Activated naive CD8-positive, alpha-beta T cell treated with anti-CD3 and anti-CD28 coated beads for 36 hours (primary cell): ENCODE measurements at regions not wholly inside any gene's neighbourhood (a gene's known extent, or its start where the extent isn't known, plus 50 kb on each side); places are given as distances from the start of the nearest gene placed in this dataset.

Experiments used
- DNase-seq: peaks from one replicate; pipeline ENCODE4 v3.0.0; 2021
- H3K27ac Mint-ChIP-seq: one replicate; pipeline ENCODE4 v1.8.0; 2022; ENCODE audit warnings: mild to moderate bottlenecking, moderate library complexity, mixed read lengths
- H3K27me3 Mint-ChIP-seq: one replicate; pipeline ENCODE4 v1.8.0; 2022; ENCODE audit warnings: mild to moderate bottlenecking, mixed read lengths
- H3K36me3 Mint-ChIP-seq: one replicate; pipeline ENCODE4 v1.8.0; 2021; ENCODE audit warnings: mild to moderate bottlenecking, mixed read lengths
- H3K4me1 Mint-ChIP-seq: one replicate; pipeline ENCODE4 v1.8.0; 2021; ENCODE audit warnings: mixed read lengths
- H3K4me3 Mint-ChIP-seq: one replicate; pipeline ENCODE4 v1.8.0; 2022; ENCODE audit warnings: mild to moderate bottlenecking, moderate library complexity, mixed read lengths
- H3K9me3 Mint-ChIP-seq: one replicate; pipeline ENCODE4 v1.8.0; 2022; ENCODE audit warnings: mixed read lengths

GRCh38 chr16:85462714-85463611 is 150.2 kb upstream of the GSE1 start:
- Mint-ChIP-seq H3K36me3 (no peaks in the 10 kb centered on the region), H3K4me3 (no peak overlapping the region), H3K4me1 (peaks cover 8% of the 10 kb centered on the region), H3K9me3 (no peaks in the 10 kb centered on the region), H3K27ac (no peak overlapping the region), H3K27me3 (peaks cover 30% of the 10 kb centered on the region)
- DNase-seq, result no peak

DNA sequence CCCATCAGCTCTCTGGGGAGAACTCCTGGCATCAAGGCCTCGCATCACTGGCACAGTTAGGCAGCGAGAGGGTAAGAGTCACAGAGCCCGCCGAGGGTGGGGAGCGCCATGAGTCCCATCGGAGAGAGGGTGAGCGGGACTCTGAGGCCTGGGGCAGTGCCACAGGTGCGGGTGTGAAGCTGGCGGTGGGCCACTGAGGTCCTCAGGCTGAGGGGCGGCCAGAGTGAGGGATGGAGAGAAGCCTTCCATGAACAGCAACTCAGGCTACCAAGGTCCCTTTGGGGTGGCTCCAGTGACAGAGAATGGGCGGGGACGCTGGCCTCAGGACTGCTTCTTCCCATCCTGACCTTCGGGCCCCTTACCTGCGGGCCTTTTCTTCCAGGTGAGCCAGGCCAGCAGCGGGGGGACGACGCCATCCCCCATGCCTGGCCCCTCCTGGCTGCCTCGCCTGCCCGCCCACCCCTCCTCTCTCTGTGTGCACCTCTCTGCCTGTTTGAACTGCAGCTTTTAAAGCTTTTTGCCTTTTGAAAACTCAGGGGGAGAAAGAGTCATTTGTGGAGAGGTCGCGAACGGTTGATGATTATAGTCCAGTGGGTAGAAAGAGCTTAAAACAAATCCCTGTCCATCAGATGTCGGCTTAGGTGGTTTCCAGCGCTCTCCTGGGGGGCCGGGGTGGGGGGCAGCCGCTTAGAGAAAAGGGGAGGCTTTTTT is 149.3 kb upstream of the GSE1 start:
- Mint-ChIP-seq H3K36me3 (no peaks in the 10 kb centered on the region), H3K27me3 (peaks cover 30% of the 10 kb centered on the region), H3K9me3 (no peaks in the 10 kb centered on the region), H3K4me3 (no peak overlapping the region), H3K27ac (no peak overlapping the region), H3K4me1 (peaks cover 8% of the 10 kb centered on the region)
- DNase-seq, result no peak

- Mint-ChIP-seq H3K27me3 (peaks cover 30% of the 10 kb centered on the region), H3K4me3 (no peak overlapping the region), H3K9me3 (no peaks in the 10 kb centered on the region), H3K36me3 (no peaks in the 10 kb centered on the region), H3K27ac (no peak overlapping the region), H3K4me1 (peaks cover 8% of the 10 kb centered on the region)
- no peak for DNase-seq
These were observed 148.5 kb upstream of the GSE1 start for GRCh38 chr16:85464383-85465305.

- H3K36me3 Mint-ChIP-seq, result no peaks in the 10 kb centered on the region
- no peak overlapping the region for H3K4me3 Mint-ChIP-seq
- peaks cover 6% of the 10 kb centered on the region for H3K4me1 Mint-ChIP-seq
- H3K9me3 Mint-ChIP-seq, result no peaks in the 10 kb centered on the region
- peaks cover 28% of the 10 kb centered on the region for H3K27me3 Mint-ChIP-seq
- no peak for DNase-seq
- H3K27ac Mint-ChIP-seq, result no peak overlapping the region
These were observed 147.5 kb upstream of the GSE1 start for GRCh38 chr16:85465328-85466303.

DNA sequence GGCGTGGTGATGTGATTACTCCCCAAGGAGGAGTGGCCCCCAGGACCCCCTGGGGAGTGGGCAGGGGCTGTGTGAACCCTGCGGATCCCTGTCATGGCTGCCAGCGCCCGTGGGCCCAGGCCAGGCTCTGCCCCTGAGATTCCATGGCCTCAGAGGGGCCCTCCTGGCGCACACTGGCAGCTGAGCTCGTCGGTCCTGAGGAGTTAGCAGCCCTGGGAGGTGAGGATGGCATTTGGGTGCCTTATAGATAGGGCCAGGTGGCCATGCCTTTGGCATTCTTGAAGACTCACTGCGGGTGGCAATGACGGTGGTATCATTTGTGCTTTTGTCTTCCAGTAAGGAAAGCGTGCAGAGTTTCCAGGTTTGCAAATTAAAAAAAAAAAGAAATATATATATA is 146.8 kb upstream of the GSE1 start:
- DNase-seq, result no peak
- H3K27ac Mint-ChIP-seq, result no peak overlapping the region
- H3K9me3 Mint-ChIP-seq, result no peaks in the 10 kb centered on the region
- no peak overlapping the region for H3K4me3 Mint-ChIP-seq
- no peaks in the 10 kb centered on the region for H3K36me3 Mint-ChIP-seq
- peaks cover 5% of the 10 kb centered on the region for H3K4me1 Mint-ChIP-seq
- H3K27me3 Mint-ChIP-seq, result peaks cover 25% of the 10 kb centered on the region

- DNase-seq, result no peak
- H3K9me3 Mint-ChIP-seq, result no peaks in the 10 kb centered on the region
- no peak overlapping the region for H3K4me3 Mint-ChIP-seq
- no peak overlapping the region for H3K27ac Mint-ChIP-seq
- peaks cover 22% of the 10 kb centered on the region for H3K27me3 Mint-ChIP-seq
- H3K36me3 Mint-ChIP-seq, result no peaks in the 10 kb centered on the region
- H3K4me1 Mint-ChIP-seq, result peaks cover 5% of the 10 kb centered on the region
These were observed 146.1 kb upstream of the GSE1 start for GRCh38 chr16:85466989-85467388.

DNA sequence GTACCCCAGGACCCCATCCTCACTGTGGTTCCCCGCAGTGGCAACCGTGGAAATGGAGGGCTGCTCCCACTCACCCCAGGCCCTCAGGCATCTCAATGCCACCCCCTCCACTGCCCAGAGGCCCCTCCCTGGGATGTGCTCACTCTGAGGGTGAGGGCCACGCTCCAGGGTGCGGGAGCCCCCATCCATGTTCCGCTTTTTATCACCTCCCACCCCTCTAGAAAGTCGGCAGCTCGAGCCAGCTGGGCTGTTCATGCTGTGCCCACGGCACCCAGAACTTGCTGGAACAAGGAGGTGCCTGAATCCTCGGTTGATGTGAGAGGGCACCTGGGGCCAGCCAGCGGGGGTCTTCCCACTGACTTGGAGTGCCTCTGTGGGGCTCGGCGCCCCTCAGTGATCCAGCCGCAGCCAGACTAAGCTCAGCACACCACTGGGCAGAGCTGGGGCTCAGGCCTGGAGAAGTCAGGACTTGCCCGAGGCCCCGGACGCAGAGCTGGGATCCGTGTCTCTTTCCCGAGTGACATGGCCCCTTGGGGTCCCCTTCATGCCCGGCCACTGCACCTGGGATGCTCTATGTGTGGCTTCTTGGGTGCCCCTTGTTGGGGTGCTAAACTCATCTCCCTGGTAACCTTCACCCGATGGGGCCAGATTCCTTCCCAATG is 143.1 kb upstream of the GSE1 start:
- peaks cover 2% of the 10 kb centered on the region for H3K4me1 Mint-ChIP-seq
- no peak for DNase-seq
- H3K4me3 Mint-ChIP-seq, result no peak overlapping the region
- H3K9me3 Mint-ChIP-seq, result no peaks in the 10 kb centered on the region
- H3K36me3 Mint-ChIP-seq, result no peaks in the 10 kb centered on the region
- no peak overlapping the region for H3K27ac Mint-ChIP-seq
- peaks cover 5% of the 10 kb centered on the region for H3K27me3 Mint-ChIP-seq

DNA sequence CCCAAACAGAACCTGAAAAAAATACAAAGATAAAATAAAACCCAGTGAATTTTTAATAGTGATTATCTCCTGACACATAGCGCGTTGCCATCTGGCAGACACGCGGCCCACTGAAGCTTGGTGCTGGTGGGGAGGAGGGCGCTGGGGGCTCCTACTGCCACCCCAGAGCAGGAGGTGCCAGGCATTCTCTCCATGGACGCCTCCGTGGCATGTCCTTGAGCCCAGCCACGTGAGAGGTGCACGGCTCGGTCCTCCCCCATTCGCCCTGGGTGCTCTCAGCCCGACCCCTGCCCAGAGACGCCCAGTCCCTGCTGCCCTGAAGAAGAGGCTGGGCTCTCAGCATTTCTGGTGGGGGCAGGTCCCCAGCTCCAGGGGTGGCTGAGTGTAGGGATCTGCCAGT is 142.2 kb upstream of the GSE1 start:
- H3K36me3 Mint-ChIP-seq, result no peaks in the 10 kb centered on the region
- H3K9me3 Mint-ChIP-seq, result no peaks in the 10 kb centered on the region
- no peak overlapping the region for H3K4me3 Mint-ChIP-seq
- H3K27ac Mint-ChIP-seq, result no peak overlapping the region
- peaks cover 2% of the 10 kb centered on the region for H3K4me1 Mint-ChIP-seq
- DNase-seq, result no peak
- H3K27me3 Mint-ChIP-seq, result no peaks in the 10 kb centered on the region

- H3K9me3 Mint-ChIP-seq, result no peaks in the 10 kb centered on the region
- H3K36me3 Mint-ChIP-seq, result no peaks in the 10 kb centered on the region
- no peak overlapping the region for H3K27ac Mint-ChIP-seq
- no peak for DNase-seq
- H3K4me3 Mint-ChIP-seq, result no peak overlapping the region
- no peaks in the 10 kb centered on the region for H3K27me3 Mint-ChIP-seq
- H3K4me1 Mint-ChIP-seq, result peaks cover 2% of the 10 kb centered on the region
These were observed 141.4 kb upstream of the GSE1 start for GRCh38 chr16:85471469-85472431.

- Mint-ChIP-seq H3K4me1 (peaks cover 2% of the 10 kb centered on the region), H3K27me3 (no peaks in the 10 kb centered on the region), H3K9me3 (no peaks in the 10 kb centered on the region), H3K27ac (no peak overlapping the region), H3K36me3 (no peaks in the 10 kb centered on the region), H3K4me3 (no peak overlapping the region)
- no peak for DNase-seq
These were observed 140.6 kb upstream of the GSE1 start for GRCh38 chr16:85472514-85472913.

- DNase-seq, result no peak
- Mint-ChIP-seq H3K27me3 (no peaks in the 10 kb centered on the region), H3K36me3 (no peaks in the 10 kb centered on the region), H3K27ac (no peak overlapping the region), H3K4me3 (no peak overlapping the region), H3K9me3 (no peaks in the 10 kb centered on the region), H3K4me1 (peaks cover 2% of the 10 kb centered on the region)
These were observed 139.8 kb upstream of the GSE1 start for GRCh38 chr16:85473323-85473722.

- Mint-ChIP-seq H3K27me3 (no peaks in the 10 kb centered on the region), H3K9me3 (no peaks in the 10 kb centered on the region), H3K27ac (no peak overlapping the region), H3K4me1 (peaks cover 2% of the 10 kb centered on the region), H3K36me3 (no peaks in the 10 kb centered on the region), H3K4me3 (no peak overlapping the region)
- no peak for DNase-seq
These were observed 139.1 kb upstream of the GSE1 start for GRCh38 chr16:85473909-85474620.
